ENCODE measurements at regions not wholly inside any gene's neighbourhood (a gene's known extent, or its start where the extent isn't known, plus 50 kb on each side); places are given as distances from the start of the nearest gene placed in this dataset.
A peak's percentile ranks its signal among the peaks of the same experiment; 100 is the strongest.

GRCh38 chr1:222247081-222247480, 300.8 kb downstream of the HHIPL2 start:
- H3K79me1 ChIP-seq (ENCODE audit: insufficient read depth, low read depth, low read length, poor library complexity, severe bottlenecking) = no peaks in the 10 kb centered on the region
- H2AK5ac ChIP-seq (ENCODE audit: insufficient read length, low read length) = no peak overlapping the region
- no peak overlapping the region for H3K4me2 ChIP-seq (ENCODE audit: insufficient read depth, insufficient read length, low read length)
- H3K14ac ChIP-seq (ENCODE audit: insufficient read depth, low read length) = no peak overlapping the region
- H4K5ac ChIP-seq (ENCODE audit: insufficient read length, low read depth, low read length) = no peak overlapping the region
- DNase-seq = no peak
- H3K27me3 Mint-ChIP-seq (ENCODE audit: low read depth) = no peaks in the 10 kb centered on the region
- H3K9ac ChIP-seq (ENCODE audit: extremely low read depth, insufficient read length, low read length) = no peak overlapping the region
- H2BK120ac ChIP-seq (ENCODE audit: low read depth, low read length, poor library complexity, severe bottlenecking) = no peak overlapping the region
- no peaks in the 10 kb centered on the region for H3K36me3 Mint-ChIP-seq (ENCODE audit: insufficient read depth in 1 of 3, low read depth in 3 of 3)
- H4K91ac ChIP-seq (ENCODE audit: insufficient read length, low read depth, low read length) = no peak overlapping the region
- H3K23me2 ChIP-seq (ENCODE audit: insufficient read length, low read depth, low read length, poor library complexity, severe bottlenecking) = no peaks in the 10 kb centered on the region
- no peaks in the 10 kb centered on the region; a peak in 1 of 5 replicates for H3K9me3 Mint-ChIP-seq
- peaks cover 36 to 46% of the 10 kb centered on the region in 2 experiments for H3K4me1 Mint-ChIP-seq
- no peak overlapping the region for H3K23ac ChIP-seq (ENCODE audit: insufficient read length, low read depth, low read length)
- H2BK5ac ChIP-seq (ENCODE audit: insufficient read length, low read length) = no peak overlapping the region
- no CpG with 5 or more reads among the region's 1 CpG for WGBS (ENCODE audit: extremely low coverage, insufficient read length, low lambda C conversion rate)
- no peak overlapping the region for H4K8ac ChIP-seq (replicated peaks; ENCODE audit: insufficient read length, low read depth, low read length)
- H4K20me1 ChIP-seq (ENCODE audit: control insufficient read depth, insufficient read depth, insufficient read length) = no peaks in the 10 kb centered on the region
- H2BK15ac ChIP-seq (ENCODE audit: low read depth, low read length) = no peak overlapping the region
- H3K79me2 ChIP-seq (ENCODE audit: insufficient read depth, low read length) = no peaks in the 10 kb centered on the region
- peak; percentile 19; the same call in 1 of the 3 replicates for TF ChIP-seq CTCF (conservative IDR thresholded peaks at IDR 0.05)
- no peak overlapping the region for H2BK12ac ChIP-seq (ENCODE audit: insufficient read length, low read depth, low read length)
- no peak overlapping the region for H3K56ac ChIP-seq (ENCODE audit: insufficient read length, low read depth, low read length)
- no peaks in the 10 kb centered on the region for H3K9me3 ChIP-seq (ENCODE audit: control insufficient read depth, low read depth, low read length)
- no peak overlapping the region for H3K4ac ChIP-seq (ENCODE audit: low read depth, low read length)
- H3T11ph ChIP-seq (ENCODE audit: low read length) = no peak overlapping the region
- no peaks in the 10 kb centered on the region for H3K27me3 ChIP-seq (ENCODE audit: insufficient read depth, low read length)
- H2AFZ ChIP-seq (ENCODE audit: low read length) = no peak overlapping the region
- H3K27ac ChIP-seq (ENCODE audit: insufficient read length, low read depth, low read length) = no peak overlapping the region
- H3K4me3 Mint-ChIP-seq = no peak overlapping the region
- no peak overlapping the region for H3K18ac ChIP-seq (ENCODE audit: insufficient read length, low read depth, low read length)
- H3K4me1 ChIP-seq (ENCODE audit: insufficient read depth, low read length) = peaks cover 6% of the 10 kb centered on the region
- no peak overlapping the region for H2BK20ac ChIP-seq (ENCODE audit: low read depth, low read length, poor library complexity, severe bottlenecking)
- no peak overlapping the region for H3K27ac Mint-ChIP-seq
